Neural progenitor cell (in vitro differentiated cells): ENCODE measurements at regions not wholly inside any gene's neighbourhood (a gene's known extent, or its start where the extent isn't known, plus 50 kb on each side); places are given as distances from the start of the nearest gene placed in this dataset.

Experiments
- DNase-seq: peaks from one replicate; pipeline ENCODE4 v3.0.0-alpha.2; 2016; ENCODE audit warnings: low spot score
- H2AFZ ChIP-seq: fragments of 200-600 bp; sonication (generic); replicated peaks from 2 replicates; pipeline ENCODE4 v1.6.1; 2016; ENCODE audit warnings: antibody characterized with exemption
- H3F3A ChIP-seq: fragments of 200-600 bp; sonication (generic); 2 replicates; pipeline ENCODE4 v1.6.1; 2016; ENCODE audit warnings: antibody characterized with exemption, low read depth
- H3K27ac ChIP-seq: fragments of 200-600 bp; sonication (generic); 2 replicates; pipeline ENCODE4 v1.5.1; 2016; ENCODE audit warnings: mild to moderate bottlenecking
- H3K27me3 ChIP-seq: fragments of 200-600 bp; sonication (generic); 2 replicates; pipeline ENCODE4 v1.6.1; 2016; ENCODE audit warnings: mild to moderate bottlenecking, moderate library complexity
- H3K36me3 ChIP-seq: fragments of 200-600 bp; sonication (generic); 2 replicates; pipeline ENCODE4 v1.5.1; 2016
- H3K4me1 ChIP-seq: fragments of 200-600 bp; sonication (generic); 2 replicates; pipeline ENCODE4 v1.6.1; 2016; ENCODE audit warnings: mixed run types
- H3K4me2 ChIP-seq: fragments of 200-600 bp; sonication (generic); 2 replicates; pipeline ENCODE4 v1.6.1; 2016
- H3K4me3 ChIP-seq: fragments of 200-600 bp; sonication (generic); 2 replicates; pipeline ENCODE4 v1.5.1; 2016
- H3K79me2 ChIP-seq: fragments of 200-600 bp; sonication (generic); 2 replicates; pipeline ENCODE4 v1.6.1; 2016; ENCODE audit warnings: low read depth
- H3K9ac ChIP-seq: fragments of 200-600 bp; sonication (generic); 2 replicates; pipeline ENCODE4 v1.6.1; 2016
- H3K9me3 ChIP-seq: fragments of 200-600 bp; sonication (generic); 2 replicates; pipeline ENCODE4 v1.5.1; 2016; ENCODE audit warnings: low read depth
- H4K20me1 ChIP-seq: fragments of 200-600 bp; sonication (generic); 2 replicates; pipeline ENCODE4 v1.6.1; 2016; ENCODE audit warnings: low read depth
- H3K27ac Mint-ChIP-seq: 3 replicates; pipeline ENCODE4 v1.8.0; 2021; ENCODE audit warnings: mixed read lengths
- H3K27me3 Mint-ChIP-seq: 2 replicates; pipeline ENCODE4 v1.8.0; 2022; ENCODE audit warnings: low read depth, mild to moderate bottlenecking, inconsistent platforms, moderate library complexity, mixed read lengths; ENCODE audit not compliant: insufficient read depth
- H3K36me3 Mint-ChIP-seq: 3 replicates; pipeline ENCODE4 v1.8.0; 2021; ENCODE audit warnings: mixed read lengths
- H3K4me1 Mint-ChIP-seq: 3 replicates; pipeline ENCODE4 v1.8.0; 2021; ENCODE audit warnings: mixed read lengths
- H3K4me3 Mint-ChIP-seq: 3 replicates; pipeline ENCODE4 v1.8.0; 2021; ENCODE audit warnings: mild to moderate bottlenecking, moderate library complexity, mixed read lengths
- H3K9me3 Mint-ChIP-seq: 3 replicates; pipeline ENCODE4 v1.8.0; 2020; ENCODE audit warnings: mixed read lengths
- EZH2 ChIP-seq: fragments of 200-600 bp; sonication (generic); IDR thresholded peaks from 2 replicates; pipeline ENCODE4 v1.6.1; 2017; ENCODE audit warnings: antibody characterized with exemption, mild to moderate bottlenecking, moderate library complexity
- EZH2phosphoT487 ChIP-seq: fragments of 200-600 bp; sonication (generic); IDR thresholded peaks from 2 replicates; pipeline ENCODE4 v1.6.1; 2017; ENCODE audit warnings: antibody characterized with exemption
- TF ChIP-seq, protein P1 (sequence below): fragments of 200-600 bp; sonication (generic); IDR thresholded peaks from 2 replicates; pipeline ENCODE4 v1.5.1; 2017; ENCODE audit warnings: antibody characterized with exemption, mild to moderate bottlenecking

DNA sequence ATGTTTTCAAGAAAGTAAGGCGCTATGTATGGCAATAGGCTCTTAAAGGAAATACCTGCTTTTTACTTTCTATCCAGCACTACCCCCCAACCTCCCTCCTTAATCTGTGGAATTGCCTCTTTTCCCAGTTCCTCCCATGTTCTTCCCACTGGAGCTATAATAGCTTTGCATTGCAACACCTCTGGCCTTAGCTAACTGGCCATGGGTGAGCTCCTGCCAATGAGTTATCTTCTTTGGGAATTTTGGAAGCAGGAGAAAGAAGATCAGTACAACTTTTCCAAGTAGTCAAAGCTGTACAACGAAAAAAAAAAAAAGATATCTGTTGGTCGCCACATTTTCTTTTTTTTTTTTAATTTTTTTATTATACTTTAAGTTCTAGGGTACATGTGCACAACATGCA lies 398.0 kb downstream of the NPIPA8 start:
- H3K27ac Mint-ChIP-seq = peak overlapping the region; percentile 79
- no peak overlapping the region for H3K4me3 ChIP-seq
- no peaks in the 10 kb centered on the region for H3K9me3 ChIP-seq
- H3K9ac ChIP-seq = no peak overlapping the region
- no peaks in the 10 kb centered on the region for H3K27me3 ChIP-seq
- no peaks in the 10 kb centered on the region for H4K20me1 ChIP-seq
- H3K4me2 ChIP-seq = no peak overlapping the region
- H3K79me2 ChIP-seq = no peaks in the 10 kb centered on the region
- peaks cover 6% of the 10 kb centered on the region for H3K27me3 Mint-ChIP-seq
- no peaks in the 10 kb centered on the region for H3K36me3 Mint-ChIP-seq
- H3K27ac ChIP-seq = no peak overlapping the region
- no peak overlapping the region for H2AFZ ChIP-seq
- peaks cover 24% of the 10 kb centered on the region for H3K4me1 ChIP-seq
- no peak overlapping the region for H3K4me3 Mint-ChIP-seq
- peaks cover 7% of the 10 kb centered on the region for H3K9me3 Mint-ChIP-seq
- DNase-seq = no peak
- no peaks in the 10 kb centered on the region for H3K36me3 ChIP-seq
- H3F3A ChIP-seq = peaks cover 11% of the 10 kb centered on the region
- TF ChIP-seq, protein P1, sequence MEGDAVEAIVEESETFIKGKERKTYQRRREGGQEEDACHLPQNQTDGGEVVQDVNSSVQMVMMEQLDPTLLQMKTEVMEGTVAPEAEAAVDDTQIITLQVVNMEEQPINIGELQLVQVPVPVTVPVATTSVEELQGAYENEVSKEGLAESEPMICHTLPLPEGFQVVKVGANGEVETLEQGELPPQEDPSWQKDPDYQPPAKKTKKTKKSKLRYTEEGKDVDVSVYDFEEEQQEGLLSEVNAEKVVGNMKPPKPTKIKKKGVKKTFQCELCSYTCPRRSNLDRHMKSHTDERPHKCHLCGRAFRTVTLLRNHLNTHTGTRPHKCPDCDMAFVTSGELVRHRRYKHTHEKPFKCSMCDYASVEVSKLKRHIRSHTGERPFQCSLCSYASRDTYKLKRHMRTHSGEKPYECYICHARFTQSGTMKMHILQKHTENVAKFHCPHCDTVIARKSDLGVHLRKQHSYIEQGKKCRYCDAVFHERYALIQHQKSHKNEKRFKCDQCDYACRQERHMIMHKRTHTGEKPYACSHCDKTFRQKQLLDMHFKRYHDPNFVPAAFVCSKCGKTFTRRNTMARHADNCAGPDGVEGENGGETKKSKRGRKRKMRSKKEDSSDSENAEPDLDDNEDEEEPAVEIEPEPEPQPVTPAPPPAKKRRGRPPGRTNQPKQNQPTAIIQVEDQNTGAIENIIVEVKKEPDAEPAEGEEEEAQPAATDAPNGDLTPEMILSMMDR = no peak
- TF ChIP-seq EZH2phosphoT487 = no peak
- no peak for TF ChIP-seq EZH2
- peaks cover 38% of the 10 kb centered on the region for H3K4me1 Mint-ChIP-seq

DNA sequence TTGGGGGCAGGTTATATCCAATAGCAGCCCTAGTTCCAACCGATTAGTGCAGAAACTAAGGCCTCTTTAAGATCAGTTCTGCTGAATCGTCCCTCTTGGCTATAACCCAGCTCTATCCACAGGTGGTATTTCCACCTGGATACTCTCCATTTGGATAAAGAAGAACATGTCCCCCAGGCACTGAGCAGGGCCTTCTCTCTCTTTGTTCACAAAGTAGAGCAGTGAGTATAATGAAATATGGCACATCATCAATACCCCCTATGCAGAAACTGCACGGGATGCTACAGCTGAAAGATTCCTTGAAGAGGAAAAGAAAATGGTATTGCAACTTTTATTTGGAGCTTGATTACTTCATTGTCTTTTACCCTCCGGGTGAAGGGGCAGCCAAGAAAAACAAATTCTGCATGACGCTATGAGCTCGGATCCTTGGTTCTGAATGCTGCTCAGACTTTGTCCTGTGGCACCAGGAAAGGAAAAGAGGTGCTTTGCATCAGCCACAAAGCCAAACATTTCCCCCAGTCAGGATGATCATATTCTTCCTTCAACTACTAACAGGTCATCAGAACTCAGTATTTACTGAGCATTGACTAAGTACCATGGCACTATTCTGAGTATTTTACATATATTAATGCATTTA lies 399.7 kb downstream of the NPIPA8 start:
- Histone ChIP-seq H3K27me3 (no peaks in the 10 kb centered on the region), H3K9ac (no peak overlapping the region), H3K27ac (no peak overlapping the region), H3K79me2 (no peaks in the 10 kb centered on the region), H3K4me3 (no peak overlapping the region), H3K4me1 (peaks cover 24% of the 10 kb centered on the region), H3K4me2 (no peak overlapping the region), H4K20me1 (no peaks in the 10 kb centered on the region), H3F3A (peaks cover 11% of the 10 kb centered on the region), H3K9me3 (no peaks in the 10 kb centered on the region), H2AFZ (no peak overlapping the region), H3K36me3 (no peaks in the 10 kb centered on the region)
- Mint-ChIP-seq H3K27ac (no peak overlapping the region), H3K4me3 (no peak overlapping the region), H3K36me3 (no peaks in the 10 kb centered on the region), H3K9me3 (peaks cover 7% of the 10 kb centered on the region), H3K4me1 (peaks cover 38% of the 10 kb centered on the region), H3K27me3 (peaks cover 12% of the 10 kb centered on the region)
- no peak for TF ChIP-seq EZH2
- TF ChIP-seq EZH2phosphoT487 = no peak
- TF ChIP-seq, protein P1 = no peak
- no peak for DNase-seq

DNA sequence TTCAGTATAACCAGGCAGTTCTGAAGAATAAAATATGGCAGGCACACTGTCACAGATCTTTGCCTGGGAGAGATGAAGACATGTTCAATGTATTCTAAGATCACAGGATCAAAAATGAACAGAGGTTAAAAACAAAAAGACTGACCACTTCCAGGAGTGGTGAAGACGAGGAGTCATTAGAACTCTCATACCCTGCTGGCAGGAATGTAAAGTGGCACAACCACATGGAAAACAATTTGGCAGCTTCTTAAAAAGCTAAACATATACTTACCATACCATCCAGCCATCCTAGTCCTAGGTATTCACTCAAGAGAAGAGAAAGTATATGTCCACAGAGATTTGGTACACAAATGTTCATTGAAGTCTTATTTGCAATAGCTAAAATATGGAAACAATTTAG lies 406.3 kb downstream of the NPIPA8 start:
- Mint-ChIP-seq H3K27me3 (peaks cover 11% of the 10 kb centered on the region), H3K27ac (no peak overlapping the region), H3K4me3 (no peak overlapping the region), H3K4me1 (peaks cover 24% of the 10 kb centered on the region), H3K36me3 (no peaks in the 10 kb centered on the region), H3K9me3 (peaks cover 13% of the 10 kb centered on the region)
- peaks cover 23% of the 10 kb centered on the region for H3K4me1 ChIP-seq
- DNase-seq = no peak
- H3K27me3 ChIP-seq = no peaks in the 10 kb centered on the region
- no peak overlapping the region for H3K4me3 ChIP-seq
- TF ChIP-seq, protein P1 = peak; percentile 23
- no peak for TF ChIP-seq EZH2
- TF ChIP-seq EZH2phosphoT487 = no peak
- H3K36me3 ChIP-seq = no peaks in the 10 kb centered on the region
- H4K20me1 ChIP-seq = no peaks in the 10 kb centered on the region
- H3K4me2 ChIP-seq = no peak overlapping the region
- no peak overlapping the region for H3K27ac ChIP-seq
- H2AFZ ChIP-seq = no peak overlapping the region
- H3K79me2 ChIP-seq = no peaks in the 10 kb centered on the region
- H3K9ac ChIP-seq = no peak overlapping the region
- H3K9me3 ChIP-seq = no peaks in the 10 kb centered on the region
- H3F3A ChIP-seq = peaks cover 10% of the 10 kb centered on the region
